ENCODE measurements at regions not wholly inside any gene's neighbourhood (a gene's known extent, or its start where the extent isn't known, plus 50 kb on each side); places are given as distances from the start of the nearest gene placed in this dataset.

- H3K27me3 ChIP-seq, result no peaks in the 10 kb centered on the region
- intact Hi-C loops (cut with DNase I), result no loop called here
- H3K27ac ChIP-seq, result no peak overlapping the region
- H3K9me3 ChIP-seq, result no peaks in the 10 kb centered on the region
- DNase-seq (no peak), ATAC-seq (no peak)
- no peaks in the 10 kb centered on the region for H3K4me1 ChIP-seq
- TF ChIP-seq, protein P1, sequence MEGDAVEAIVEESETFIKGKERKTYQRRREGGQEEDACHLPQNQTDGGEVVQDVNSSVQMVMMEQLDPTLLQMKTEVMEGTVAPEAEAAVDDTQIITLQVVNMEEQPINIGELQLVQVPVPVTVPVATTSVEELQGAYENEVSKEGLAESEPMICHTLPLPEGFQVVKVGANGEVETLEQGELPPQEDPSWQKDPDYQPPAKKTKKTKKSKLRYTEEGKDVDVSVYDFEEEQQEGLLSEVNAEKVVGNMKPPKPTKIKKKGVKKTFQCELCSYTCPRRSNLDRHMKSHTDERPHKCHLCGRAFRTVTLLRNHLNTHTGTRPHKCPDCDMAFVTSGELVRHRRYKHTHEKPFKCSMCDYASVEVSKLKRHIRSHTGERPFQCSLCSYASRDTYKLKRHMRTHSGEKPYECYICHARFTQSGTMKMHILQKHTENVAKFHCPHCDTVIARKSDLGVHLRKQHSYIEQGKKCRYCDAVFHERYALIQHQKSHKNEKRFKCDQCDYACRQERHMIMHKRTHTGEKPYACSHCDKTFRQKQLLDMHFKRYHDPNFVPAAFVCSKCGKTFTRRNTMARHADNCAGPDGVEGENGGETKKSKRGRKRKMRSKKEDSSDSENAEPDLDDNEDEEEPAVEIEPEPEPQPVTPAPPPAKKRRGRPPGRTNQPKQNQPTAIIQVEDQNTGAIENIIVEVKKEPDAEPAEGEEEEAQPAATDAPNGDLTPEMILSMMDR (IDR thresholded peaks at IDR 0.05), result no peak
- no peaks in the 10 kb centered on the region for H3K36me3 ChIP-seq
- H3K4me3 ChIP-seq, result no peak overlapping the region
These were observed 170.9 kb upstream of the CADPS start for GRCh38 chr3:63046152-63046551.

DNA sequence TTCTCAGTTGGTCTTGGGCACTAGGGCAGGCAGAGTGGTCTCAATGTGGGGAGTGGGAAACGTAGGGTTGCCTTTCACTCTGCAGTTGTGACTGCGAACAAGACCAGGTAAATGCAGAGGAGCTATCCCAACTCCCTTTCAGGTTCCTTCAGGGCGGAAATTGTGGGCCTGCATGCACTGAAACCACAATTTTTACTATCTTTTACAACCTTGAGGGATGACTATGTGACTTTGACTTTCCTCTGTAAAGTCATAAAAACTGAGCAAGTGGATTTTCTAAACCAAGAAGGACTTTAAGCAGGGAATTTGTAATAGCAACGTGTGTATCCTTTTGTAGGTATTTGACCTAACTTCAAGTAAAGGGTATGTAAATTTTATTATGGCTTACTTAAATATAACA lies 171.4 kb upstream of the CADPS start:
- ATAC-seq (no peak), DNase-seq (no peak)
- TF ChIP-seq, protein P1 (IDR thresholded peaks at IDR 0.05), result no peak
- Histone ChIP-seq H3K27ac (no peak overlapping the region), H3K36me3 (no peaks in the 10 kb centered on the region), H3K9me3 (no peaks in the 10 kb centered on the region), H3K4me1 (no peaks in the 10 kb centered on the region), H3K27me3 (no peaks in the 10 kb centered on the region), H3K4me3 (no peak overlapping the region)
- intact Hi-C loops (cut with DNase I), result no loop called here

DNA sequence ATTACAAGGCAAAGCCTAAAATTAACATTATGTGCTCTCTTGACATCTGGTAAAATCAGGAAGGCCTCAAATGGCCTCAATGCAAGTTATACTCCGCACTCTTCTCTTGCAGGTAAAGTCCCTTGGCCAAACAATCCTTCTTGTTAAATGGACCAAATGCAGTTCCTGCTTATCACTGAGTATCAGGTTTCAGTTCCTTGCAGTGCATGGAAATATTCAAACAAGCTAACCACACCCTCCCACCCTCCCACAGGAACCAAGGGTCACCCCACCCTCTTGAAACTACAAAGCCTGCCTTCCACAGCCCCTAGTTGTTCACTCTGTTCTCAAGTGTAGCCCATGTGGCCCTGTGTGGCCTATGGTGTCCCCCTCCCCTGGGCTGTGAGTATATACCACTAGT lies 171.9 kb upstream of the CADPS start:
- no peaks in the 10 kb centered on the region for H3K36me3 ChIP-seq
- H3K27me3 ChIP-seq, result no peaks in the 10 kb centered on the region
- H3K4me3 ChIP-seq, result no peak overlapping the region
- no peak for DNase-seq
- no peak for ATAC-seq
- H3K9me3 ChIP-seq, result no peaks in the 10 kb centered on the region
- TF ChIP-seq, protein P1 (IDR thresholded peaks at IDR 0.05), result no peak
- no peaks in the 10 kb centered on the region for H3K4me1 ChIP-seq
- intact Hi-C loops (cut with DNase I), result no loop called here
- no peak overlapping the region for H3K27ac ChIP-seq

- no peaks in the 10 kb centered on the region for H3K27me3 ChIP-seq
- TF ChIP-seq, protein P1 (IDR thresholded peaks at IDR 0.05), result no peak
- H3K27ac ChIP-seq, result no peak overlapping the region
- H3K4me3 ChIP-seq, result no peak overlapping the region
- H3K36me3 ChIP-seq, result no peaks in the 10 kb centered on the region
- H3K9me3 ChIP-seq, result no peaks in the 10 kb centered on the region
- ATAC-seq (peak; percentile 41), DNase-seq (no peak)
- H3K4me1 ChIP-seq, result no peaks in the 10 kb centered on the region
- intact Hi-C loops (cut with DNase I), result no loop called here
These were observed 173.4 kb upstream of the CADPS start for GRCh38 chr3:63048367-63049326.

- TF ChIP-seq, protein P1 (IDR thresholded peaks at IDR 0.05), result no peak
- ATAC-seq (no peak), DNase-seq (no peak)
- no peaks in the 10 kb centered on the region for H3K9me3 ChIP-seq
- H3K27me3 ChIP-seq, result no peaks in the 10 kb centered on the region
- no peak overlapping the region for H3K27ac ChIP-seq
- H3K4me3 ChIP-seq, result no peak overlapping the region
- H3K4me1 ChIP-seq, result no peaks in the 10 kb centered on the region
- no peaks in the 10 kb centered on the region for H3K36me3 ChIP-seq
- intact Hi-C loops (cut with DNase I), result no loop called here
These were observed 175.4 kb upstream of the CADPS start for GRCh38 chr3:63050548-63051177.
